GM23338 (cell line): ENCODE measurements at regions not wholly inside any gene's neighbourhood (a gene's known extent, or its start where the extent isn't known, plus 50 kb on each side); places are given as distances from the start of the nearest gene placed in this dataset.

Source experiments
- ATAC-seq: fragments of 200-7000 bp; cut with Tn5 transposase; 3 replicates; pipeline ENCODE4 v1.9.1; 2020
- DNase-seq: peaks from one replicate; pipeline ENCODE4 v3.0.0-alpha.2; 2015; ENCODE audit warnings: low spot score
- H2AFZ ChIP-seq: fragments of 200-600 bp; sonication (generic); 2 replicates; pipeline ENCODE4 v1.8.0; 2016; ENCODE audit warnings: antibody characterized with exemption, mild to moderate bottlenecking, moderate library complexity
- H3F3A ChIP-seq: fragments of 200-600 bp; sonication (generic); replicated peaks from 2 replicates; pipeline ENCODE4 v1.8.0; 2017; ENCODE audit warnings: antibody characterized with exemption, mixed run types, low read depth
- H3K27ac ChIP-seq: fragments of 200-600 bp; sonication (generic); 2 replicates; pipeline ENCODE4 v1.6.1; 2016; ENCODE audit warnings: low read depth
- H3K27me3 ChIP-seq: fragments of 200-600 bp; sonication (generic); 2 replicates; pipeline ENCODE4 v1.8.0; 2016; ENCODE audit warnings: mild to moderate bottlenecking, mixed run types, moderate library complexity; ENCODE audit not compliant: insufficient read depth
- H3K36me3 ChIP-seq: fragments of 200-600 bp; sonication (generic); 2 replicates; pipeline ENCODE4 v1.8.0; 2016; ENCODE audit warnings: mild to moderate bottlenecking; ENCODE audit not compliant: insufficient read depth
- H3K4me1 ChIP-seq: fragments of 200-600 bp; sonication (generic); 2 replicates; pipeline ENCODE4 v1.8.0; 2016; ENCODE audit warnings: mild to moderate bottlenecking, moderate library complexity; ENCODE audit not compliant: insufficient read depth
- H3K4me2 ChIP-seq: fragments of 200-600 bp; sonication (generic); 2 replicates; pipeline ENCODE4 v1.7.1; 2017; ENCODE audit warnings: mixed run types
- H3K4me3 ChIP-seq: fragments of 200-600 bp; sonication (generic); 2 replicates; pipeline ENCODE4 v1.6.1; 2016; ENCODE audit warnings: mixed run types
- H3K79me2 ChIP-seq: fragments of 200-600 bp; sonication (generic); replicated peaks from 2 replicates; pipeline ENCODE4 v1.8.0; 2017; ENCODE audit warnings: mild to moderate bottlenecking; ENCODE audit not compliant: insufficient read depth
- H3K9me2 ChIP-seq: fragments of 200-600 bp; sonication (generic); 2 replicates; pipeline ENCODE4 v1.8.0; 2017; ENCODE audit not compliant: insufficient read depth
- H4K20me1 ChIP-seq: fragments of 200-600 bp; sonication (generic); replicated peaks from 2 replicates; pipeline ENCODE4 v1.8.0; 2017; ENCODE audit warnings: mild to moderate bottlenecking; ENCODE audit not compliant: insufficient read depth
- H3K27ac Mint-ChIP-seq: 2 replicates; pipeline ENCODE4 v1.8.0; 2020; ENCODE audit warnings: inconsistent platforms, mild to moderate bottlenecking, moderate library complexity, mixed read lengths
- H3K27me3 Mint-ChIP-seq: 3 replicates; pipeline ENCODE4 v1.8.0; 2022; ENCODE audit warnings: low read depth, mild to moderate bottlenecking, moderate library complexity, mixed read lengths, inconsistent platforms; ENCODE audit not compliant: insufficient read depth, poor library complexity
- H3K36me3 Mint-ChIP-seq: 3 replicates; pipeline ENCODE4 v1.8.0; 2021; ENCODE audit warnings: low read depth, mild to moderate bottlenecking, inconsistent platforms, moderate library complexity, mixed read lengths
- H3K4me1 Mint-ChIP-seq: 3 replicates; pipeline ENCODE4 v1.8.0; 2020; ENCODE audit warnings: mild to moderate bottlenecking, inconsistent platforms, mixed read lengths
- H3K4me3 Mint-ChIP-seq: 3 replicates; pipeline ENCODE4 v1.8.0; 2021; ENCODE audit warnings: moderate library complexity, mild to moderate bottlenecking, inconsistent platforms, mixed read lengths
- H3K9me3 Mint-ChIP-seq: 3 replicates; pipeline ENCODE4 v1.8.0; 2020; ENCODE audit warnings: moderate library complexity, mild to moderate bottlenecking, inconsistent platforms, mixed read lengths
- CREB1 ChIP-seq: fragments of 250-450 bp; sonication (Bioruptor Pico); IDR thresholded peaks from 2 replicates; pipeline ENCODE4 v1.5.0; 2020; ENCODE audit warnings: low read depth, mild to moderate bottlenecking, moderate library complexity
- CTCF ChIP-seq, 2 experiments: fragments of 200-600 bp in 1 of 2; sonication (generic) in 1 of 2; conservative IDR thresholded peaks; 2 replicates each; pipeline versions ENCODE4 v1.5.1 to v1.6.1; 2016 to 2017; ENCODE audit warnings: antibody characterized with exemption in 2 of 2, low read depth in 2 of 2, mild to moderate bottlenecking in 2 of 2, moderate library complexity in 1 of 2
- ETS1 ChIP-seq: IDR thresholded peaks from 2 replicates; pipeline ENCODE4 v1.6.1; 2016; ENCODE audit warnings: antibody characterized with exemption
- JUNB ChIP-seq: IDR thresholded peaks from one replicate; pipeline ENCODE4 v1.6.1; 2016; ENCODE audit warnings: antibody characterized with exemption; ENCODE audit not compliant: unreplicated experiment
- POLR2AphosphoS5 ChIP-seq: IDR thresholded peaks from 2 replicates; pipeline ENCODE4 v1.6.1; 2016; ENCODE audit warnings: antibody characterized with exemption, low read depth
- REST ChIP-seq: IDR thresholded peaks from one replicate; pipeline ENCODE4 v1.6.1; 2018; ENCODE audit warnings: antibody characterized with exemption; ENCODE audit not compliant: unreplicated experiment
- ZNF462 ChIP-seq: fragments of 250-450 bp; sonication (Bioruptor Pico); IDR thresholded peaks from 2 replicates; pipeline ENCODE4 v1.5.0; 2020; ENCODE audit warnings: mild to moderate bottlenecking, moderate library complexity

- no peak overlapping the region for H3K27ac Mint-ChIP-seq
- H3K9me2 ChIP-seq: 0 out of 2 replicates have a peak, but pooled peaks cover 3% of the 10 kb centered on the region
- no peak for ATAC-seq
- H3K4me3 ChIP-seq: no peak overlapping the region
- no peaks in the 10 kb centered on the region for H3K27me3 ChIP-seq
- no peak overlapping the region for H3K27ac ChIP-seq
- H3K36me3 Mint-ChIP-seq: no peaks in the 10 kb centered on the region
- H3K4me2 ChIP-seq: no peak overlapping the region
- TF ChIP-seq ZNF462 (no peak), CREB1 (CRISPR knock-in tag) (no peak), ETS1 (no peak), POLR2AphosphoS5 (no peak), JUNB (no peak), REST (no peak), CTCF (conservative IDR thresholded peaks at IDR 0.05; ENCODE audit: low read depth in 2 of 2) (no peak)
- H3K79me2 ChIP-seq: no peaks in the 10 kb centered on the region
- no peaks in the 10 kb centered on the region for H3K9me3 Mint-ChIP-seq
- no peak for DNase-seq
- no peaks in the 10 kb centered on the region for H3K36me3 ChIP-seq
- H4K20me1 ChIP-seq: no peaks in the 10 kb centered on the region
- H3K4me1 Mint-ChIP-seq: peaks cover 6% of the 10 kb centered on the region
- H3K27me3 Mint-ChIP-seq: peaks cover 5% of the 10 kb centered on the region
- no peak overlapping the region for H2AFZ ChIP-seq
- no peaks in the 10 kb centered on the region for H3K4me1 ChIP-seq
- no peak overlapping the region for H3K4me3 Mint-ChIP-seq
- H3F3A ChIP-seq: no peaks in the 10 kb centered on the region
These were observed 133.4 kb upstream of the GPC1 start for GRCh38 chr2:240302041-240302440.
